SH-SY5Y (cell line): ENCODE measurements at regions not wholly inside any gene's neighbourhood (a gene's known extent, or its start where the extent isn't known, plus 50 kb on each side); places are given as distances from the start of the nearest gene placed in this dataset.

Experiments used
- GATA2 ChIP-seq: IDR thresholded peaks from 2 replicates; pipeline ENCODE4 v1.6.1; 2011; ENCODE audit warnings: mild to moderate bottlenecking, low read depth, low read length
- GATA3 ChIP-seq: IDR thresholded peaks from 2 replicates; pipeline ENCODE4 v1.6.1; 2011; ENCODE audit warnings: low read depth, mild to moderate bottlenecking, low read length, moderate library complexity

GRCh38 chr21:27363719-27364477 lies 397.0 kb upstream of the ADAMTS5 start:
- TF ChIP-seq GATA2 (no peak), GATA3 (no peak)
